ENCODE measurements at regions not wholly inside any gene's neighbourhood (a gene's known extent, or its start where the extent isn't known, plus 50 kb on each side); places are given as distances from the start of the nearest gene placed in this dataset.

DNA sequence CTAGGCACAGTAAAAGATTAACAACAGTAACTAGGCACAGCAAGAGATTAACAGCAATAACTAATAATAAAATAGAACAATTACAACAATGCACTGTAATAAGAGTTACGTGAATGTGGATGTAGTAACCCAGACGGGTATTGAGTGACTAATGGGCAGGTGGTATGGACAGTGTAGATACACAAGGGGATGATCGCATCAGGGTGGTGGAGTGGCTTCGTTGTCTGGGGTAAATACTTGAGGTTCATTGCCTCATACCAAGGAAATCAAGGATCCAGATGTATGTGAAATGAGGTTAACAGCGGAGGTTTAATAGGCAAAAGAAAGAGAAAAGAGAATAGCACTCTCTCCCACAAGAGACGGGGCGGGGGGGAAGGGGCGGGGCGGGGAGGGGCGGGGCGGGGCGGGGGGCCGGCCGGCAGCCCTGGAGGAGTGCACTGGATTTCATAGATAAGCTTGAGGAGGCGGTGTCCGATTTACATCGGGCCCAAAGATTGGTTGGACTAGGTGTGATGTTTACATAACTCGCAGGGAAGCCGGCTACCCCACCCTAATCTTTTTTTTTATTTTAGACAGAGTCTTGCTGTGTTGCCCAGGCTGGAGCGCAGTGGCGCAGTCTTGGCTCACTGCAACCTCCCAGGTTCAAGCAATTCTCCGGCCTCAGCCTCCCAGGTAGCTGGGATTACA lies 106.3 kb downstream of the KCTD15 start:
- TF ChIP-seq, protein P1, sequence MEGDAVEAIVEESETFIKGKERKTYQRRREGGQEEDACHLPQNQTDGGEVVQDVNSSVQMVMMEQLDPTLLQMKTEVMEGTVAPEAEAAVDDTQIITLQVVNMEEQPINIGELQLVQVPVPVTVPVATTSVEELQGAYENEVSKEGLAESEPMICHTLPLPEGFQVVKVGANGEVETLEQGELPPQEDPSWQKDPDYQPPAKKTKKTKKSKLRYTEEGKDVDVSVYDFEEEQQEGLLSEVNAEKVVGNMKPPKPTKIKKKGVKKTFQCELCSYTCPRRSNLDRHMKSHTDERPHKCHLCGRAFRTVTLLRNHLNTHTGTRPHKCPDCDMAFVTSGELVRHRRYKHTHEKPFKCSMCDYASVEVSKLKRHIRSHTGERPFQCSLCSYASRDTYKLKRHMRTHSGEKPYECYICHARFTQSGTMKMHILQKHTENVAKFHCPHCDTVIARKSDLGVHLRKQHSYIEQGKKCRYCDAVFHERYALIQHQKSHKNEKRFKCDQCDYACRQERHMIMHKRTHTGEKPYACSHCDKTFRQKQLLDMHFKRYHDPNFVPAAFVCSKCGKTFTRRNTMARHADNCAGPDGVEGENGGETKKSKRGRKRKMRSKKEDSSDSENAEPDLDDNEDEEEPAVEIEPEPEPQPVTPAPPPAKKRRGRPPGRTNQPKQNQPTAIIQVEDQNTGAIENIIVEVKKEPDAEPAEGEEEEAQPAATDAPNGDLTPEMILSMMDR (IDR thresholded peaks at IDR 0.05; ENCODE audit: insufficient read depth, low read length, severe bottlenecking): no peak
- no peaks in the 10 kb centered on the region for H3K36me3 ChIP-seq (ENCODE audit: control insufficient read depth, insufficient read depth, low read length)
- FAIRE-seq (no peak), DNase-seq (ENCODE audit: low read depth) (peak; percentile 17)
- no peak overlapping the region for H3K4me3 ChIP-seq (ENCODE audit: low read depth, low read length)
- H3K27me3 ChIP-seq (ENCODE audit: control insufficient read depth, insufficient read depth, low read length): no peaks in the 10 kb centered on the region

DNA sequence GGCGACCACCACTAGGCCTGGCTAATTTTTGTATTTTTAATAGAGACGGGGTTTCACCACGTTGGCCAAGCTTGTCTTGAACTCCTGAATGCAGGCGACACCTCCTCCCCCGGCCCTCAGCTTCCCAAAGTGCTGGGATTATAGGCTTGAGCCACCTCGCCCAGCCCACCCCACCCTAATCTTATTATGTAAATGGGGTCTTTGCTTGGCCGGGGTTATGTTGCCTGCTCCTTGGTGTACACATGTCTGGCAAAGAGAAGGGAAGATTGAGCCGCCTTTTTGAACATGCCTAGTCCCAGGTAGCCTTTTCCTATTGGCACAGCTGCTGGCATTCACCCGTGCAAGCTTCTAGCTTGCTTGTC lies 106.8 kb downstream of the KCTD15 start:
- TF ChIP-seq, protein P1 (IDR thresholded peaks at IDR 0.05; ENCODE audit: insufficient read depth, low read length, severe bottlenecking): no peak
- no peaks in the 10 kb centered on the region for H3K36me3 ChIP-seq (ENCODE audit: control insufficient read depth, insufficient read depth, low read length)
- H3K27me3 ChIP-seq (ENCODE audit: control insufficient read depth, insufficient read depth, low read length): no peaks in the 10 kb centered on the region
- FAIRE-seq: no peak
- H3K4me3 ChIP-seq (ENCODE audit: low read depth, low read length): no peak overlapping the region
- no peak for DNase-seq (ENCODE audit: low read depth)

DNA sequence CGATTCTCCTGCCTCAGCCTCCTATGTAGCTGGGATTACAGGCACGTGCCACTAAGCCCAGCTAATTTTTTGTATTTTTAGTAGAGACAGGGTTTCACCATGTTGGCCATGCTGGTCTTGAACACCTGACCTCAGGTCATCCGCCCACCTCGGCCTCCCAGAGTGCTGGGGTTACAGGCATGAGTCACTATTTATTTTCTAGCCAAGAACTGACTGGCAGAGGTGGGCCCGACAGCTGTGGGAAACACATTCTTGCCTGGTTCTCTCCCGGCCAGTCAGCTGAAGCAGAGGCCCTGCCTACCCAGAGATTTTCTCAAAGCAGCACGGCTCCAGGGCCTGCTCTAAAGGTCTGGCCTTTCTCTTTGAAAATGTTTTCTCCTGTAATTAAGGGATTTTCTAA lies 108.0 kb downstream of the KCTD15 start:
- Histone ChIP-seq H3K27me3 (ENCODE audit: control insufficient read depth, insufficient read depth, low read length) (no peaks in the 10 kb centered on the region), H3K4me3 (ENCODE audit: low read depth, low read length) (peak overlapping the region; percentile 48), H3K36me3 (ENCODE audit: control insufficient read depth, insufficient read depth, low read length) (no peaks in the 10 kb centered on the region)
- DNase-seq (ENCODE audit: low read depth): peak; percentile 61
- TF ChIP-seq, protein P1 (IDR thresholded peaks at IDR 0.05; ENCODE audit: insufficient read depth, low read length, severe bottlenecking): no peak
- no peak for FAIRE-seq

DNA sequence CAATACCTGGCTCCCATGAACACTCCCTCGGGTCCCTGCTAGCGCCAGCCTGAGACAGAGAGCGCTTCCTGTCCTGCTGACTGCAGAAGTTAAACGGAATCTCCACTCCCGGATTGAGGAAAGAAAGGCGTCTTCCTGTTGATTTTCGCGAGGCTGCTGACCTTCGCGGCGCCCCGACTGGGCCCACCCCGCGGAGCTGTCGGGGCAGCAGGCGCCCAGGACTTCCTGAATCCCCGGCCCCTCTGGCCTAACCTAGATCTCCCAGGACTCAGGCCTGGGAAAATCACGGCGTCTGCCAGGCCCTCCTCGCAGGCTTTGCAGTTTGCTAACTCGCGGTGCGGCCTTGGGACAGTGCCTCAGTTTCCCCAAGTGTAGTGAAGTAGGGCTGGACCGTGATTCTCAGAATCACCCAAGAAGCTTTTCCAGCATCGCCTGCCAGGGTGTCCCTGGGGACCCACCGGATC lies 108.8 kb downstream of the KCTD15 start:
- Histone ChIP-seq H3K4me3 (ENCODE audit: low read depth, low read length) (peak overlapping the region; percentile 48), H3K36me3 (ENCODE audit: control insufficient read depth, insufficient read depth, low read length) (no peaks in the 10 kb centered on the region), H3K27me3 (ENCODE audit: control insufficient read depth, insufficient read depth, low read length) (no peaks in the 10 kb centered on the region)
- FAIRE-seq (no peak), DNase-seq (ENCODE audit: low read depth) (no peak)
- TF ChIP-seq, protein P1 (IDR thresholded peaks at IDR 0.05; ENCODE audit: insufficient read depth, low read length, severe bottlenecking): no peak

DNA sequence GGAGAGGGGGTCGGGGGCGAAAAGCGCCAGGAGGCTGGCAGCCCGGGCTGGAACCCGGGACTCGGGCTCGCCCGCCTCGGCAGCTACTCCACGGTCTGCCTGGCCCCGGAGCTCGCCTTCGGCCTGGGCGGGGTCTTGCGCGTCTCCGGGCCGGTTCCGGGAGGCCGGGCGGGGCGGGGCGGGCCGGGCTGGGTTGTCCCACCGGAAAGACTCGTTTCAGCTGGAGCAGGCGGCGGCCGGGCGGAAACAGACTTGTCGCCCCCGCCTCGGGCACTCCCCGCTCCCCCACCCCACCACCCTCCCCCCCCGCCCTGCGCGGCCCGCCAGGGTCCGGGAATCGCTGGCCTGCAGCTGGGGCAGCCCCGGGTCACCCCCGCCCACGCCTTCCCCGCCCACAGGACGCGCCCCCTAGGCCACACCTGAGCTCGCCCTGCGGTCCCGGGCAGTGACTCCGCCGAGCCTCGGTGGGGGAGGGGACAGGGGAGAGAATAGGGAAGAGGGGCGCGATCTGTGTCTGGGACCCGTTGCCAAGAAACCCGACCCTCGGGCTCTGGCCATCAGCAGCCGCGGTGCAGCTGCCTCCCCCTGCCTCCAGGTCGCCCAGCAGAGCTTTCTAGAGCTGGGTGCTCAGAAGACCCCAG lies 109.4 kb downstream of the KCTD15 start:
- H3K36me3 ChIP-seq (ENCODE audit: control insufficient read depth, insufficient read depth, low read length): no peaks in the 10 kb centered on the region
- no peaks in the 10 kb centered on the region for H3K27me3 ChIP-seq (ENCODE audit: control insufficient read depth, insufficient read depth, low read length)
- TF ChIP-seq, protein P1 (IDR thresholded peaks at IDR 0.05; ENCODE audit: insufficient read depth, low read length, severe bottlenecking): no peak
- H3K4me3 ChIP-seq (ENCODE audit: low read depth, low read length): peak overlapping the region; percentile 48
- FAIRE-seq (no peak), DNase-seq (ENCODE audit: low read depth) (peak; percentile 35)

Measured in bronchial epithelial cell (primary cell).